IPS-18a (cell line): ENCODE measurements at regions not wholly inside any gene's neighbourhood (a gene's known extent, or its start where the extent isn't known, plus 50 kb on each side); places are given as distances from the start of the nearest gene placed in this dataset.

Experiments
- H3K27ac ChIP-seq: one replicate; pipeline ENCODE4 v1.5.1; 2013; ENCODE audit warnings: low read length
- H3K27me3 ChIP-seq: one replicate; pipeline ENCODE4 v1.6.1; 2013; ENCODE audit warnings: mild to moderate bottlenecking, low read length; ENCODE audit not compliant: control insufficient read depth, insufficient read depth
- H3K36me3 ChIP-seq: one replicate; pipeline ENCODE4 v1.6.1; 2013; ENCODE audit warnings: low read depth, low read length; ENCODE audit not compliant: control insufficient read depth
- H3K4me1 ChIP-seq: one replicate; pipeline ENCODE4 v1.6.1; 2013; ENCODE audit warnings: low read depth, low read length; ENCODE audit not compliant: control insufficient read depth
- H3K4me3 ChIP-seq: one replicate; pipeline ENCODE4 v1.5.1; 2013; ENCODE audit warnings: low read length
- H3K9ac ChIP-seq: one replicate; pipeline ENCODE4 v1.6.1; 2013; ENCODE audit warnings: mild to moderate bottlenecking, low read length, moderate library complexity
- H3K9me3 ChIP-seq: one replicate; pipeline ENCODE4 v1.6.1; 2013; ENCODE audit warnings: low read depth, low read length; ENCODE audit not compliant: control insufficient read depth

DNA sequence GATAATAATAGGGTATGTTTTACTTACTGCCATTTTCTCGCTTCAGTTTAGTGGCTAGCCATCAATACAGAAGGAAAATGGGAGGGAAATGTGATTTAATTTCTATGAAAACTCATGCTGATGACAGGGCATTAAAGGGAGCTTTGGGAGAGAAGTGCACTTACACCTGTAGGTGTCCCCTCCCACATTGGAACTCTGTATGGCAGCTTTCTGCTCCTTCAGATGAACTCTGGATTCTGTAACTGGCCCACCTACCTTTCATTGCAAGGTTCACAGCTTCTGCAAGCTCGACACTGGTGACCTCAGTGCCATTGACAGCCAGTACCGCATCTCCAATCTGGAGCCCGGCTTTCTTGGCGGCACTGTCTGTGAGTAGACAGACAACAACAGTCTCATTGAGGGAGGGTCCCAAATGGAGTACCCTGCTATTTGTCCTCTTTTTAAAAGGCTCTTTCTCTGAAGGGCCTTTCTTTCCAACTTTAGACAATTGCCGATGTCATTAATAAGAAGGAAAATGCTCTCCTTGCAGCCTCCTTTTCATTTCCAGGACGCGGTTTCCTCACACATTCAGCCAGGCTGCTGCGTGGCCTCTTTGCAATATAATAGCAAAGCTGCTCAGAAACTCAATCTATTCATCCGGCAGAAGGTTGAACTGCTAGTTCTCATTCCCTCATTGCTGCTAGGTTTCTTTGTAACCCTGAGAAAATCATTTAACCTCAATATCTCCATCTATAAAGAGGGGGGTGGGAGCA, 63.6 kb downstream of the NUDT12 start:
- H3K27ac ChIP-seq, result no peak overlapping the region
- H3K27me3 ChIP-seq, result no peaks in the 10 kb centered on the region
- H3K9ac ChIP-seq, result no peak overlapping the region
- no peaks in the 10 kb centered on the region for H3K36me3 ChIP-seq
- H3K4me1 ChIP-seq, result peaks cover 26% of the 10 kb centered on the region
- peak overlapping the region; percentile 31 for H3K4me3 ChIP-seq
- H3K9me3 ChIP-seq, result no peaks in the 10 kb centered on the region

DNA sequence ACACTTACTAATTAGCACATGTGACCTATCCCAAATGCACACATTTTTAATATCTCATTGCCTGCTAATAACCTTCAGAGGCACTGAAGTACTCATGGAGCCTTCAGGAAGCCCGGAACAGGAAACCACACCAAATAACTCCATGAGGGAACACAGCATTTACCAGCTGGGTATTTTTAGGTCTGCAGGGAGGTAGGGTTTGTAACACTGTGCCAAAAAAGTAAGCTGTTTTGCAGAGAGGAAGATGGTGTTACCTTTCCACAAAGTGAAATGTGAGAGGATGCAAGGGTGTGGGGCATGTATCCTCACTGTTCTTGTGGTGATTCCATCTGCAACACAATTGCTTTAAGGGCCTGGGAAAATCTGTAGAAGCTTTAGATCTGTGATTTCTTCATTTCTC, 64.4 kb downstream of the NUDT12 start:
- H3K27me3 ChIP-seq, result no peaks in the 10 kb centered on the region
- no peak overlapping the region for H3K27ac ChIP-seq
- H3K4me1 ChIP-seq, result peaks cover 26% of the 10 kb centered on the region
- no peak overlapping the region for H3K9ac ChIP-seq
- peak overlapping the region; percentile 37 for H3K4me3 ChIP-seq
- no peaks in the 10 kb centered on the region for H3K36me3 ChIP-seq
- H3K9me3 ChIP-seq, result no peaks in the 10 kb centered on the region

DNA sequence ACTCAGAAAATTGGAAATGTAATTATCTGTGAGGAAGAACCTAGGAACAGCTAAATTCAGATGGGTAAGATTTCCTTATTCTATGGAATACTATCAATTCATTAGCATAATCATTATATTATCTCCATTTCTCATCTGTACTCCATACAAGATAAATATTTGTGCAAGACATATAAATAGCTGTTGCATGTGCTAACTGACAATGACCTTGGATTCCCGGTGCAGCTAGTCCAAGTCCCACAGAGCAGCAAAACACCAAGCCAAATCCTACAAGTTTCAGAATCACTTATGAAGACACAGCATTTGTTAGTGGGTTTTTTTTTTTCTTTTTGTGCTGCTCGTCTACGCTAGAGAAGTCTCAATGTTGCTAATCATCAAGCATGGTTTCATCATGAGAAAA, 64.8 kb downstream of the NUDT12 start:
- no peaks in the 10 kb centered on the region for H3K36me3 ChIP-seq
- peak overlapping the region; percentile 37 for H3K4me3 ChIP-seq
- H3K9ac ChIP-seq, result no peak overlapping the region
- H3K9me3 ChIP-seq, result no peaks in the 10 kb centered on the region
- H3K4me1 ChIP-seq, result peaks cover 26% of the 10 kb centered on the region
- no peaks in the 10 kb centered on the region for H3K27me3 ChIP-seq
- no peak overlapping the region for H3K27ac ChIP-seq

DNA sequence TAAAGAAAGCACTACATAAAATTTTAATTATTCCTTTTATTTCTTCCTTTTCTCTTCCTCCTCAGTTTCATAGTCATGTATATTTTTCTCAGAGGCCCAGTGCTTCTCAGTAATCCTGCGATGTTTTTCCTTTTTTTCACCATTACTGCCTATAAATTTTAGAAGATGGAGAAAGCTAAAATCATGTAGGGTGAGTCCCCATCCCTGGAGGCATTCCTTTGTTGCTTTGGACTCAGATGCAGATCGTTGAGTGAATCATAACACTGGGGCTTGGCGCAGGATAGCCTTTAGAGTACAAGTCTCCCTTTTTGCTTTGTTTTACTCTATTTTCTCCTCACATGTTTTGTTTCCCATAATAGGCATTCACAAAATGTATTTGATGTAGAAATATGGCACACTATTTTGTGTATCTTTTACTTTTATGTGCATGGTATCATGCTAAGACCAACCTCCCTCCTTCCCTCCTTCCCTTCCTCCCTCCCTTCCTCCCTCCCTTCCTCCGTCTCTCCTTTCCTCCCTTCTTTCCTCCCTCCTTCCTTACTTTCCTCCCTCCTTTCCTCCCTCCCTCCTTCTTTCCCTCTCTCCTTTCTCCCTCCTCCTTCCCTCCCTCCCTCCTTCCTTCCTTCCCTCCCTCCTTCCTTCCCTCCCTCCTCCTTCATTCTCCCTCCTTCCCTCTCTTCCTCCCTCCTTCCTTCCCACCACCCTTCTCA, 72.4 kb downstream of the NUDT12 start:
- H3K27ac ChIP-seq, result no peak overlapping the region
- H3K36me3 ChIP-seq, result no peaks in the 10 kb centered on the region
- no peaks in the 10 kb centered on the region for H3K9me3 ChIP-seq
- no peaks in the 10 kb centered on the region for H3K27me3 ChIP-seq
- peaks cover 12% of the 10 kb centered on the region for H3K4me1 ChIP-seq
- no peak overlapping the region for H3K9ac ChIP-seq
- no peak overlapping the region for H3K4me3 ChIP-seq

DNA sequence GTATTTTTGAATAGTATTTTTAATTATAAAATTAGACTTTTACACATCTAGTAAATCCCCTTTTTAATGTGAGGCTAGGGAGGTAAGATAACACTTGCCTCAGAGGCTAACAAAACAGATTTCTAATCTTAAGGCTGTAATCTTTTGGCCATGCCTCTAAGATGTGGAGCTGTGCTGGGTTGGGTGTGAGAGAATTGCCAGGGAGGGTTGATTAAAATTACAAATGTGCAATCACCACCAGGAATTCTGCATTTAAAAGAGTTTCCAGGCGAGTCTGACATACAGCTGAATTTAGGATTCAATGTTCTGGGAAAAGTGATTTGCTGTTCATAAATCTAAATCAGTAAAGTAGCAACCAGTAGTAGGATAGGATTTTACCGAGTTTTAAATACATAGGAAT, 73.3 kb downstream of the NUDT12 start:
- Histone ChIP-seq H3K36me3 (no peaks in the 10 kb centered on the region), H3K4me3 (peak overlapping the region; percentile 21), H3K27me3 (no peaks in the 10 kb centered on the region), H3K4me1 (peaks cover 12% of the 10 kb centered on the region), H3K27ac (peak overlapping the region; percentile 47), H3K9me3 (no peaks in the 10 kb centered on the region), H3K9ac (no peak overlapping the region)

DNA sequence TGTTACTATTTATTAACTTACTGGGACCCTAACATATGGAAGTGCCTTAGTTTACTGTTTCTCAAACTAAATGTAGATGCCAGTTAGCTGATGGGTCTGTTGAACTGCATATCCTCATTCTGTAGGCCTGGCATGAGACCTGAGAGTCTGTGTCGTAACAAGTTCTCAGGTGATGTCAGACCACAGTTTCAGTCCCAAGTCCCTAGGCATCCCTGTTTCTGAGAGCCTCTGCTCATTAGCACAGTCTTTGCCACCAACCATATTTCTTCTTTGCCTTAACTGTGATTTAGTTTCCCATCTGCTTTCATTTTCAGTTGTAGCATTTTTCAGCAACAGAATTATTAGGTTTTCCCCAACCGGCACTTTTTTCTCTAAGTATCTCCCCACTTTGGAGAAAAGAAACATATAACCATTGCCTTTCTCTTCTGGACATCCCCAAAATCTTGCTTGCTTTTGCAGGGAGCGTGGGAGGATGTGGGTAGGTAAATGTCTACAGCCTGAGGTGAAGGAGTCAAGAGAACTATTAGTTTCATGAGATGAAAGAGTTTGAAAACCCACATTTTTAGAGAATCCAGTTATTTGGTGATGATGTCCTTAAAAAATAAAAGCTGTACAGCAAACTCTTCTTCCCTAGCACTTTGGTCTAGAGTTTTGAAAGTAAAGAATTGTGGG, 74.6 kb downstream of the NUDT12 start:
- Histone ChIP-seq H3K4me3 (no peak overlapping the region), H3K27ac (no peak overlapping the region), H3K9me3 (no peaks in the 10 kb centered on the region), H3K27me3 (no peaks in the 10 kb centered on the region), H3K9ac (no peak overlapping the region), H3K4me1 (peaks cover 12% of the 10 kb centered on the region), H3K36me3 (no peaks in the 10 kb centered on the region)

DNA sequence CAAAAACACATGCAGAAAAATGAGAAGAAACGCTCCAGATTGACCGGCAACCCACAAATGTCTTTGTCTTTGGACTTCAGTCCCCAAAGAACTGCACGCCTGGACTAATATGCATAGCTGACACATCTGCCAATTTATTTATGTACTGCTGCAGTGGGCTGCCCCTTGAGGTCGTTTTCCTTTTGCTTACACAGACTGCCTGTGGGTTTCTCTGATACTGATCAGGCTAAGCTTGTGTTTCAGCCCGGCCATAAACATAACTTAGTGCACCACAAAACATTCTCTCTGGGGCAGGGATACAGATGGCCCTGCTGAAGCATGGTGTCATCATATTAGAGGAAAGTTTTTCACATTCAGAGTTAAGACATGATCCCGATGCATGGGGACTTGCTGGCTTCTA, 75.4 kb downstream of the NUDT12 start:
- Histone ChIP-seq H3K27me3 (no peaks in the 10 kb centered on the region), H3K9ac (no peak overlapping the region), H3K27ac (no peak overlapping the region), H3K9me3 (no peaks in the 10 kb centered on the region), H3K4me1 (peaks cover 12% of the 10 kb centered on the region), H3K36me3 (no peaks in the 10 kb centered on the region), H3K4me3 (no peak overlapping the region)

DNA sequence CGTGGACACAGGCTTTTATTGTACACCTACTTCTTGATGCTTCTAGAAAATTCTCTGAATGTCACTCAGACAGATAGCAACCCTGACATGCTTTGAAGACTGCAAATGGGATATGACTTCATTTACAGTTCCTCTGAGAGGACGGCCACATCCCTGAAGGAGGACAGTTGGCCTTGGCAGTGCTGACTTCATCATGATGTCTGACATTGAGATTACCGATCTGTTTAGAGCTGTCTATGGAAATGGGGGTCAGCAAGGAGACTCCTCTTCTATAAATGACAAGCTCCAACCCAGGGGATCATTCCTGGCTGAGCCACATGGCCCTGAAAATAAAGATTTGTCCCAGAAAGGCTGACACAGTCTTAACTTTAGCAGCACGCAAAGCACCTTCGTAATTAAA, 75.8 kb downstream of the NUDT12 start:
- Histone ChIP-seq H3K4me3 (no peak overlapping the region), H3K4me1 (peaks cover 12% of the 10 kb centered on the region), H3K9ac (no peak overlapping the region), H3K27ac (no peak overlapping the region), H3K9me3 (no peaks in the 10 kb centered on the region), H3K27me3 (no peaks in the 10 kb centered on the region), H3K36me3 (no peaks in the 10 kb centered on the region)

DNA sequence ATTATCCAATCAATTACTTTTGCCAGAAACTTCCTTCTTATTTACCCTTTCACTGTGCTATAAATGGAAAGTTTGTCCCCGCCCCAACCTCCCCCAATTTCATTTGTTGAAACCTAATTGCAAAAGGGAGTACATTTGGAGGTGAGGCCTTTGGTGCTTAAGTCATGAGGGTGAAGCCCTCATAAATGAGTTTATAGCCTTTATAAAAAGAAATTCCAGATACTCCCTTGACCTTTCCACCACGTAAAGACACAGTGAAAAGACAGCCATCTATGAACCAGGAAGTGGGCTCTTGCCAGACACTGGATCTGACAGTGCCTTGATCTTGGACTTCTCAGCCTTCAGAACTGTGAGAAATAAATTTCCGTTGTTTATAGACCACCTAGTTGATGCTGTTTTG, 82.3 kb downstream of the NUDT12 start:
- Histone ChIP-seq H3K27ac (no peak overlapping the region), H3K4me1 (no peaks in the 10 kb centered on the region), H3K27me3 (no peaks in the 10 kb centered on the region), H3K4me3 (no peak overlapping the region), H3K9me3 (no peaks in the 10 kb centered on the region), H3K9ac (no peak overlapping the region), H3K36me3 (no peaks in the 10 kb centered on the region)

DNA sequence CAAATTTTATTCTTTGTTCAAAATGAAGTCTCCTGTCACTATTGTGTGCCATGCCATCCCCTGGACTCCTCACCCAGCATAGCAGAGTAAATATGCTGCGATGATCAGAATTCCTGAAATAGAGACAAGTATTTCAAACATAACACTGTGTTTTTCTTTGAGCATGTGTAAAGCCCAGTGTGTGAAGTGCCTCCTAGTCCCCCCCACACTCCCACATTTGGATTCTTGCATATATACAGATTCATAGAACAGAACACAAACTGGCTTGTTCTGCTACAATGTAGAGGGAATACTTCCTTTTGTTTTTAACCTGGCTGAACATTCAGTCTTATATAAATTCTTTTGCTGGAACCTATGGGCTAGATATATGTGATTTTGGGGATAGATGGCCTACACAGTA, 84.9 kb downstream of the NUDT12 start:
- Histone ChIP-seq H3K4me1 (no peaks in the 10 kb centered on the region), H3K36me3 (no peaks in the 10 kb centered on the region), H3K9ac (no peak overlapping the region), H3K4me3 (no peak overlapping the region), H3K27ac (no peak overlapping the region), H3K27me3 (no peaks in the 10 kb centered on the region), H3K9me3 (no peaks in the 10 kb centered on the region)

DNA sequence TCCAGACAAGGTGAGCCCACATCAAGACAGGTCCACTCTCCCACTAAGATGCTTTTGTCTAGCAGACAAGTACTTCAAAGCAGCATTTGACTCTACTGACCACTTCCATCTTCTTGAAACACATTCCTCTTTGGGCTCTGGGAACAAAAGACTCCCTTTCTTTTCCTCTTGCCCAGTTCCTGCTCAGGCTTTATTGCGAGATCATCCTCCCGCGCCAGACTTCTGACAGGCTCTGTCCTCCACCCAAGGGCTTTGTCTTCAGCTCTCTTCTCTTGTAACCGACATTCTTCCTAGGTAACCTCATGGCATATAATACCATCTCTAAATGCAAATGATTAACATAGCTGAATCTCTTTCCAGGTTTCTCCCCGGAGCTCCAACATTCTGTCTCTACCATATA, 85.8 kb downstream of the NUDT12 start:
- H3K36me3 ChIP-seq, result no peaks in the 10 kb centered on the region
- no peaks in the 10 kb centered on the region for H3K9me3 ChIP-seq
- no peak overlapping the region for H3K4me3 ChIP-seq
- no peaks in the 10 kb centered on the region for H3K4me1 ChIP-seq
- H3K9ac ChIP-seq, result no peak overlapping the region
- H3K27ac ChIP-seq, result no peak overlapping the region
- H3K27me3 ChIP-seq, result no peaks in the 10 kb centered on the region
